ENCODE measurements at regions not wholly inside any gene's neighbourhood (a gene's known extent, or its start where the extent isn't known, plus 50 kb on each side); places are given as distances from the start of the nearest gene placed in this dataset.

DNA sequence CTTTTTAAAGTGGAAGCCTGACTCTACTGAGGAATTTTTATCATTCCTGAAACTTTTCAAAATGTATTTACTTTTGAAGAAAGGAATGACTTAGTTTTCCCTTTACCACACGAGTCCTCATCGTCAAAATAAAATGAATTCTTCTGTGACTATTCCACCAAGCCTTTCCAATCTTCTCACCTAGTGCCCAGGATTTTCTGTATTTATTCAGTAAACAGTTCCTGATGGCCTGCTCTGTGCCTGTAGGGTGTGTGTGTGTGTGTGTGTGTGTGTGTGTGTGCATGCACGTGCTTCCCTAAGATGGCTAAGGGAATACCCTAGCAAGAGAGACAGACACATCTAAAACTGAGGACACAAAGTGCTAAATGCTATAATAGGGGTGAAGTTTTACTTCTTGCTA is 395.0 kb upstream of the USP24 start:
- TF ChIP-seq ZNF274 (IDR thresholded peaks at IDR 0.05; ENCODE audit: low read depth, low read length): no peak
- H3K4me3 ChIP-seq (ENCODE audit: low read length): no peak overlapping the region

DNA sequence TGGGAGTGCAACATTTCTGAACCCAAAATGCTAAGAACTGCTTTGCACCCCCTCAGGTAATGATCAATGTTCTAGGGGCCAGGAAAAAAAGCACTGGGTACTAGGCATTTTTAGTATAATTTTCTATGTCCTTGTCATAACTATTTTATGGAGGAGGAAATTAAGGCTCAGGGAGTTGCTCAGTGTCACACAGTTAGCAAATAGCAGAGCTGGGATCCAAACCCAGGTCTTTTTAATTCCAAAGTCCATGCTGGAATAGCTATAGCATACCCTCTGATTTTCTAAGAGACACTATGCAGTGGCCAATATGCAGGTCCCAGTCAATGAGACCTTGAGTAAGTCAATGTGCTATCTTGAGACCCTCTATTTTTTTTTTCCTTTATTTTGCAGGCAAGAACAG is 394.5 kb upstream of the USP24 start:
- H3K4me3 ChIP-seq (ENCODE audit: low read length): no peak overlapping the region
- TF ChIP-seq ZNF274 (IDR thresholded peaks at IDR 0.05; ENCODE audit: low read depth, low read length): no peak

DNA sequence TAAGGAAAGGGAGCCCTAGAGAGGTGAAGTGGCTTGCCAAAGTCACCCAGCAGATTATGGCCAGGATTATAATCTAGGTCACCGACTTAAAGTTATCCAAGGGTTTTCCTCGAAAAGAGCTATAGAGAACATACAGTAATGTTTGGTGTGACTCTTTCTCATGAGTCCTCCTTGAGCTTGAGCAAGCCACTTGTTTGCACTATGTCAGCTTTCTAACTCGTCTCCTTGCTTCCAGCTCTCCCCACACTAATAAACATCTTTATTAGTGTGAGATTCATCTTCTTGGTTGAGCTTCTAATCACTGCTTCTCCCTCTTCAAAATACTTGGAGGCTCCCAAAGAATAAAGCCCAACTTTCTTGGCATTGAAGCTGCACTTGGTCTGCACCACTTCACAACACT is 390.0 kb upstream of the USP24 start:
- TF ChIP-seq ZNF274 (IDR thresholded peaks at IDR 0.05; ENCODE audit: low read depth, low read length): no peak
- no peak overlapping the region for H3K4me3 ChIP-seq (ENCODE audit: low read length)

DNA sequence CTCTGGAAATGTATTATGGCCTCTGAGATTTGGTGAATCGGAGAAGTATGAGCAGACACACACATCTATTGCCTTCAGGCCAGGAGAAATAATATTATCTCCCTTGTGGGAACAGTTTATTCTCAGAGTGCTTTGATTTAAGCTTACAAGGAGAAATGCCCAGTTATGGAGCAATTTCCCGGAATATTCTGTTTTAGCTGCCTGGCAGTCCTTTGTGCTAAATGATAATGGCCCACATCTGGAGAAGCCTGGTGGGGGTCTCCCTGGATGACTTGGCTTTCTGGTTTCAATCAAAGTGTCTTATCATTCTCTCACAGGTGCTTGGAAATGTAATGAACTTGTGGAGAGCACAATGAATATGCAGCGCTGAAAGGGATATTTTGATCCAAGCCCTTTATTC is 389.6 kb upstream of the USP24 start:
- H3K4me3 ChIP-seq (ENCODE audit: low read length): no peak overlapping the region
- no peak for TF ChIP-seq ZNF274 (IDR thresholded peaks at IDR 0.05; ENCODE audit: low read depth, low read length)

DNA sequence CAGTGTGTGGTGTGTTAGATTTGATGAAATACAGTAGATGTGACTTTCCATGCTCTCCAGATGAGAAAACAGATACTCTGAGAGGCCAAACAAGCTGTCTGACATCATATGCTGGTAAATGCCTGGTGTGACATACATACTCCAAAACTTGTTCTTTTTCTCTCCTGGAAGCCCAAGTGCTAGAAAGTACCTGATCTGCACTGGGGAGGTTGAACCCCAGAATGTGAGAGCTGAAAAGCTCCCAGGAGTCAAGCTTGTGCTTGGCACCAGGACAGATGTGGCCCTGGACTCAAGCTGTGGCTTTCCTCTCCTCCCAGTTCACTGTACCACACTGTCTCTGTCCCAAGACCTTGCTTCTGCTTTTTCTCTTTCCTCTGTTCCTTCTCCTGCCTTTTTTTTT is 389.0 kb upstream of the USP24 start:
- TF ChIP-seq ZNF274 (IDR thresholded peaks at IDR 0.05; ENCODE audit: low read depth, low read length): no peak
- no peak overlapping the region for H3K4me3 ChIP-seq (ENCODE audit: low read length)

DNA sequence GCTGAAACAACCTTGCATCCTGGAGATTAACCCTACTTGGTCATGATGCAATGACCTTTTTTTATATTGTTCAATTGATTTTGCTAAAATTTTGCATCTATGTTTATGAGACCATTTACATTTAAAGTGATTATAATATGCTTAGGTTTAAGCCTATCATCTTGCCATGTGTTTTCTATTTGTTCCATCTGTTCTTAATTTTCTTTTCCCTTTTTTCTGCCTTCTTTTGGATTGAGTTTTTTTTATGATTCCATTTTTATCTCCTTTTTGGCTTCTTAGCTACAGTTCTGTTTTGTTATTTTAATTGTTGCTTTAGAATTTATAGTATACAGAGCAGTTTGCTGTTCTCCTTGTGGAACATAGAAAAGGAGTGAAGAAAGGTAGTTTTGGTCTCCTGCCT is 385.1 kb upstream of the USP24 start:
- no peak for TF ChIP-seq ZNF274 (IDR thresholded peaks at IDR 0.05; ENCODE audit: low read depth, low read length)

DNA sequence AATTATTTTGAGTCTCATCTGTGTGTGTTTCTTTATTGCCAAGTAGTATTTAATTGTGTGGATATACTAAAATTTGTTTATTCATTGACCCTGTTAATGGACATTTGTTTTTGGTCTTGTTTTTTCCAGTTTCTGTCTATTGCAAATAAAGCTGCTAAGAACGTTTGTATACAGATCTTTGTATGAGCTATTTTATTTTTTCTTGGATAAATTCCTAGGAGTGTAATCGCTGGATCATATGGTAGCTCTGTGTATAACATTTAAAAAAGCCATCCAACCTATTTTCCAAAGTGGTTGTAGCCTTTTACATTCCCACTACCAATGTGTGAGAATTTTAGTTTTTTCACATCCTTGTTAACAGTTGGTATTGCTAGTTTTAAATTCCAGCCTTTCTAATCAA is 382.7 kb upstream of the USP24 start:
- H3K4me3 ChIP-seq (ENCODE audit: low read length): no peak overlapping the region
- no peak for TF ChIP-seq ZNF274 (IDR thresholded peaks at IDR 0.05; ENCODE audit: low read depth, low read length)

More for the DNA sequence above, 385.1 kb upstream of the USP24 start:
- no peak overlapping the region for H3K4me3 ChIP-seq (ENCODE audit: low read length)

DNA sequence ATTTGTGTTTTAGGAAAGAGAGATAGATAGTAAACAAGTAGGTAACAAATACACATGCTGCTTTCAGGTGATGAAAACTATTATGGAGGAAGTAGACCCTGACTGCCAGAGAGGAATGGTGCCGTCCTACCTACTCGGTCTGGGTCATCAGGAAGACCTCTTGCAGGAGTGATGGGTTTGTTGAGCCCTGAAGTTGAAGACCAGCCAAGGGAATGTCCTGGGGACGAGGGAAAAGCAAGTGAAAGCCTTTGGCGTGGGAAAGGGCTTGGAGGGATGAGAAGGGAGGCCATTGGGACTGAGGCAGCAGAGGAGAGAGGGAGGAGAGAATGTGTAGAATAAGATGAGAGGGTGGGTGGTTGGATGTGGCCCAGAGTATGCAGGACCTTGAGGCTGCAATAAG is 379.5 kb upstream of the USP24 start:
- H3K4me3 ChIP-seq (ENCODE audit: low read length): no peak overlapping the region
- no peak for TF ChIP-seq ZNF274 (IDR thresholded peaks at IDR 0.05; ENCODE audit: low read depth, low read length)

DNA sequence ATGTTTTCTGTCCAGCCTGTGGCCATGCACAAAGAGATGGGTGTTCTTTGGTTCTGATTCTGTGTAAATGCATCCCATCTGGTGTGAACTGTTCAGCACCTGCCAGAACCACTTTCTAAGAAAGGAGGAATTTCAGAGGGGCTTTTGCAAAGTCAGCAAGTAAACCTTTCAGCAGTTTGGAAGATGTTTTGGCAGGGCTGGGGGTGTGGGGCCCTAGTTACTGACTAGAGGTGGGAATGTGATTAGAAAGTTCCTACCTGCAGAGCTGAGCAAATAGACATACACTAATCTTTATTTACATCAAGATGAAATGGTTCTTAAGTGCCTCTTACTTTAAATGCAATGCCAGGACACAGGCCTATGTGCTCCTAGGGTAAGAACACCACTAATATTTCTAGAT is 378.1 kb upstream of the USP24 start:
- H3K4me3 ChIP-seq (ENCODE audit: low read length): no peak overlapping the region
- TF ChIP-seq ZNF274 (IDR thresholded peaks at IDR 0.05; ENCODE audit: low read depth, low read length): no peak

DNA sequence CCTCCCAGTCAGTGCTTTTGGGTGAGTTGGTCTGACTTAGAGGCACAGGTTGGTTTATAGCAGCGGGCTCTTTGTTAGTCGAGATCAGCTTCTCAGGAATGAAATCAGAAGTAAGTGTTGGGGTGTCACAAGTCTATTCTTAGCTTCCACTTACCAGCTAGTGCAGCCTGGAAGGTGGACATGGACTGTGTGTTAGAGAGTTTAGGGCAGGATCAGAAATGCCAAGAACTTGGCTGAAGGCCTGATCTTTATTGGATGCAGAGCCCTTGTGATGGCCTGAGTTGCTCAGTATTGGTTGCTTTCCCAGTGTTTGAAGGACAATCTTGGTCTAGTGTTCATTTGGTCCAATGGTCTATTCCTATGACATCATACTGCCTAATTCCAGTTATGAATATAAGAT is 377.0 kb upstream of the USP24 start:
- no peak for TF ChIP-seq ZNF274 (IDR thresholded peaks at IDR 0.05; ENCODE audit: low read depth, low read length)

DNA sequence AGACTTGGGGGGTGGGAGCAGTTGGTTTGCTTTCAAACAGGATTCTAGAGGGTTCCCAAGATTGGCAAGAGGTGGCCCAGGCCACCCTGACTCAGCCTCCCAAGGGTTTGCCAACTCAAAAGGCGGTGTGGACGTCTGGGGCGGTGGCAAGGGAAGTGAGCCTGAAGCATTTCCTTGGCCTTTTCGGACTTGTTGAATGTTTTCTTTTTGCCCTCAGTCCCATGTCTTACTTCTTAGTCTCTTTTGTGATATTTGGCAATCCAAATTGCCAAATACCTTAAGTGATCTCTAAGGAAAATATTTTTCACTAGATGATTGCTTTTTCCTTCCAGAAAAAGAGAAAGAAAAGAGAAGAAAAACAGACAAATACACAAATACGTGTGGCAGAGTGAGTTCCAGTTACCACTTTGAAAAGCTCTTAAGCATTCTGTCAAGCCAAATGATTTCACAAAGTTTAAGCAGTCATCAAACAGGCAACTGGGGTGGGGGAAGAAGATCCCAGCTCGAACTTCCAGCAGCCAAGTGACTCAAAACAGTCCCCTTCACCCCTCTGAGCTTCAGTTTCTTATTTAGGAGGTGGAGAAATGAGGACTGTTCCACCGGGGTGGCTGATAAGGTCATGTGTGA is 374.6 kb upstream of the USP24 start:
- H3K4me3 ChIP-seq (ENCODE audit: low read length): no peak overlapping the region
- no peak for TF ChIP-seq ZNF274 (IDR thresholded peaks at IDR 0.05; ENCODE audit: low read depth, low read length)

More for the DNA sequence above, 377.0 kb upstream of the USP24 start:
- H3K4me3 ChIP-seq (ENCODE audit: low read length): no peak overlapping the region

DNA sequence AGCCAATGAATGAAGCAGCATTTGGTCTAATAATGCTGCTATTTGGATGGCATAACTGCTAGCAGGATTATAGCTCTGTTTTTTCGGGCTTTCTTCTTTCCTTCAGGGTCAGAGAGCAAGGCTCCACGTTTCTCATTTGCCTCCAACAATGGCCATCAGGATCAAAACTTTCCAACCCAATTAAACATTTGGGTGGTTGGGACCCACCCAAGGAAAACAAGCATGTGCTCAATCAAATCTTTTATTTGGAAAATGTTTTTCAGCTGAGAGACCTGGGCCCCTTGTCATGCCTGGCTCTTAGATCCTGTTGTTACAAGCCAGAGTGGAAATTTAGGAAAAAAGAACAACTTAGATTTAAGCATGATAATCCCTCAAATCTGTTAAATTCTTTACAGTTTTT is 373.1 kb upstream of the USP24 start:
- TF ChIP-seq ZNF274 (IDR thresholded peaks at IDR 0.05; ENCODE audit: low read depth, low read length): no peak
- H3K4me3 ChIP-seq (ENCODE audit: low read length): no peak overlapping the region

DNA sequence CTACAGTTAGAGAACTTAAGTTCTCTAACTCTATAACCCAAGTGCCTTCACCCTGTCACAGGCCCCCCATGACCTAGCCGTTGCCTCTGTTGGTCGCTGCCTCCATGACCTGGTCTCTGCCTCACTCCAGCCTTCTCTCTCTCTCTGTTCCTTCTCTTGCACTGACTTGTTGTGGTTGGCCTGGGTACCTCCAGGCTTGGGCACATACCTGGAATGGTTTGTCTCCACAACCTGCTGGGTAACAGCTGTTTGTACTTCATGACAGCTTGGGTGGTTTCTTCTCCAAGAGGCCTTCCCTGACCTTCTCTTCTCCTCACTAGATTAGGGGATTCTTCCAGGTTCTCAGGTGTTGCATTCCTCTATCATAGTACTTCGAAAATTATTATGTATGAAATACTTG is 371.6 kb upstream of the USP24 start:
- no peak overlapping the region for H3K4me3 ChIP-seq (ENCODE audit: low read length)
- no peak for TF ChIP-seq ZNF274 (IDR thresholded peaks at IDR 0.05; ENCODE audit: low read depth, low read length)

DNA sequence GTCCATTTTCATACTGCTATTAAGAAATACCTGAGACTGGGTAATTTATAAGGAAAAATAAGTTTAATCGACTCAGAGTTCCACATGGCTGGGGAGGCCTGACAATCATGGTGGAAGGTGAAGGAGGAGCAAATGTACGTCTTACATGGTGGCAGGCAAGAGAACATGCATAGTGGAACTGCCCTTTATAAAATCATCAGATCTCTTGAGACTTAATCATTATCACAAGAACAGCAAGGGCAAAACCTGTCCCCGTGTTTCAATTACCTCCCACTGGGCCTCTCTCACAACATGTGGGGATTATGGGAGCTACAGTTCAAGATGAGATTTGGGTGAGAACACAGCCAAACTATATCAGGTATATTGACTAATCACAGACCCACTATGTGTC is 370.2 kb upstream of the USP24 start:
- no peak for TF ChIP-seq ZNF274 (IDR thresholded peaks at IDR 0.05; ENCODE audit: low read depth, low read length)
- H3K4me3 ChIP-seq (ENCODE audit: low read length): no peak overlapping the region

DNA sequence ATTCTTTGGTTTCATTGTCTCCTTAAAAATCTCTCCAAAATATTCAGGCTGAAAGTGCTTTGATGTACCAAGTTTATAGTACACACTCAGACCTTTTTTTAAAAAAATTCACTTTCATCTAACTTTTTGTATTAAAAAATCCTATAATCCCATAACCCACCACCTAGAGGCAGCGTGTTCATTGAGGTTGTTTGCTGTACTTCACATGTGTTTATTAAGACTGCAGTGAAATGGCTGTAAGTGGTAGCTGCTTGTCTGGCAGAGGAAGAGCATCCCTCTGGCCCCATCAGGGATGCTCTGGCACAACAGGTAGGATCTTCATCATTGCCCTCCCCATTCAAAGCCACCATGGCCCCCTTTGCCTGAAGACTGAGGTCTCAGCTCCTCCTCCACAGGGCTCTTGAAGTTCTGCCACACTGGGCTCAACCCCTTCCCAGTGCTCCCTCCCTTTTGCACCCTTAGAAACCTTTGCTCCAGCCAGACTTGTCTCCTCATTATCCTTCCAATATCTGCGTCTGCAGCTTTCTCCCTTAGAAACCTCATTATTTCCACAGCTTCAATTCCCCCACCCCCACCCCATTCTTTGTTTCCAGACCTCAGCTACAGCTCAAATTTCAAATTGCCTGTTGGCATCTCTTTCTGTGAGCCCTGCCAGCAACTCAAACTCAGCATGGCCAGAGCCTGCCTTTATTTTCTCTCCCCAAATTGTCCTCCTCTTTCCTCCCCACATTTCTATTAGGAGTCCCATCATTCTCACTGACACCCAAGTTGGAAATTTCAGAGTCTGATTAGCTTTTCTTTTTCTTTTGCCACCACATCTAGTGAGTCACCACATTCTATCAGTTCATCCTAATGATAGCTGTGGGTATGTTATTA is 369.6 kb upstream of the USP24 start:
- TF ChIP-seq ZNF274 (IDR thresholded peaks at IDR 0.05; ENCODE audit: low read depth, low read length): no peak
- H3K4me3 ChIP-seq (ENCODE audit: low read length): no peak overlapping the region

All from GM08714 (cell line).